HG02840 (cell line): ENCODE measurements at regions not wholly inside any gene's neighbourhood (a gene's known extent, or its start where the extent isn't known, plus 50 kb on each side); places are given as distances from the start of the nearest gene placed in this dataset.

Experiments
- ATAC-seq: cut with Tn5 transposase; IDR thresholded peaks from one replicate; pipeline ENCODE4 v1.9.1; 2021; ENCODE audit warnings: mild to moderate bottlenecking, moderate library complexity, moderate number of reproducible peaks; ENCODE audit not compliant: unreplicated experiment, low FRiP score

DNA sequence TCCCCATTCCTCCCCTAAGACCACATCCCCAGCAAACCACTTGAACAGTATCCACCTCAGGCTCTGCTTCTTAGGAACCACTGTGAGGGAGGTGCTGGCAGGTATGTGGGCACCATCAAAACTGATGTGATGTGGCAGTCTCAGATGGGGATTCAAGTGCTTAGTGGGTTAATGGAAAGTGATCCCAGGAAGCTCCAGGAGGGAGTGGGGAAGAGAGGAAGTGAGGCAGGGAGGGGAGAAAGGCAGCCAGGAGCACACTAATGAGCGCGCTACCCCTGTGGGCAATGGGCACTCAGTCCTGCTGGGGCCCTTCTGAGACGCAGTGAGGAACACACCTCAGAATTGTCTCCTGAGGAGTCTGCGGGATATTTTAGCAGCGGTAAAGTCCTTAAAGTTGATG is 263.1 kb upstream of the MOCS1 start:
- ATAC-seq = no peak

DNA sequence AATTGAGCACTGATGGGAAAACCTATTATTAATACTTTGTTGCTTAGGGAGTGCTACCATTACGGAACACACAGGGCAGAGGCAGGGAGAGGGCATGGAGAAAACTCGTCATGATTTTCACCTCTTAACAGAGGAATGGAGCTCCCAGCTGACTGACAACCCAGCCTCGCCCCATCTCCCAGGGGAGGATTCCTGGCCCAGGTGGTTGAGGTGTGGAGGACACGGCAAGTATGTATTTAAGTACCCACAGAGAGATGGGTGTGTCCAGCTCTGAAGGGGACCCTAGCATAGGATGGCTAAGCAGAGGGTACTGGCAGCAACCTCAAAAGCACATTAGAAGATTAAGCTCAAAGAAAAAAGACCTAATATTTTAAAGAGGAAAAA is 261.9 kb upstream of the MOCS1 start:
- no peak for ATAC-seq

DNA sequence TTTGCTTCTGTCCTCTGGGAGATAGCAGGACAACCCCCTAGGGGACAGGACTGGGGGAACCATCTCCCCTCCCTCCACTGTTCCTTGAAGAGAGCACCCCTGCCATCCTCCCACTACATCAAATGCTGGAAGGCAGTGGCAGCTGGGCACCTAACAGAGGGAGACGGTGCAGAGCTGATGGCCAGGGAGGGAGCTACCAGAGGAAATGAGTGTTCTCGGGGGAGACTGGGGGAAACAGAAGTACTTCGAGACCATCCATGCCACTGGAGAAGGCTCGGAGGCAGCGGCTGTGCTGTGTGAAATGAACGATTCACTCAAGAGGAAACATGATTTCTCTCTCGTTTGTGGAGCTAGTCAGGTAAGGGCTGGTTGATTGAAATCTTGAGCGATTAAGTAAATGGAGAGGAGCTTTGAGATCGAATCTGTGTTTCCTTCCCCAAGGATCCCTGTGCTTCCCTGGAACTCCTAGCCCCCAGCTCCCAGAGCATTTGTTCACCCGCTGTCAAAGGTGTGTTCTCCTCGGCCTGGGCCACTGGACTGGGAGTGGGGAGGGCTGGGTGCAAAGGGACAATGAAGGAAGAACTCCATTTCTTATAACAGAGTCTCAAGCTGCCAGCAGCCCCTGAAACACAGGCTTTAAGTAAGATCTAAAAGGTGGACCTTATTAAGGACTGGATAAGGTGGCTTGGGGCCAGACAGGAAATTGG is 261.3 kb upstream of the MOCS1 start:
- no peak for ATAC-seq

DNA sequence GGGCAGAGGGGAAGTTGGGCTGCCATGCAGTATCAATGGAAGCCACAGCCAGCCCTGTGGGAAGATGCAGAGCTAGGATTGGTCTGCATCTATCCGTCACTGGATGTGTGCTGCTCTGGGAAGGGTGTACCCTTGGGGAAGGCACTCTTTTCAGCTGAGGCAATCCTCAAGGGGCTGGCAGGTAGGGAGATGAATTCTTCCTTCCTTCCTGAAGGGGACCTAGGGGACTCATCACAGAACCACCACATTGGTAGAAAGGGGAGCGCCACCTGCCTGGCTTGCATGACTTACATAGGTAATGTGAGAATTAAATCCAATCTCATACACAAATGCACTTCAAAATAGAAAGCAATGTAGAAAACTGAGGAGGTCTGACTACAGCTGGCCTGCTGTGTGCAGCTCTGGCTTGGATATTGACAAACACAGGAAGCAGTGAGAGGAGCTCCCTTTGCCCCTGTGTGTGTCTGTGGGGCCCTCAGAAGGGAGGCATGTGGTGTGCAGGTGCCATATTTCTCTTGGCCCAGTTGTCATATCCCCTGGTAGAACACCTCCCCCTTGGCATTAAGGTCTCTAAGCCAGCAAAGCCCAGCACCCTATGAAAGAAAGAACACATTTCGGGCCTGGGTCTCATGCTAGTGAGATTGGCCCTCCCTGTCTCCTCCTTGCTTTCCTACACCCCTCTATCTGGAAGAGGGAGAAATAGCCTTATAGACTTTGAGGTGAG is 260.3 kb upstream of the MOCS1 start:
- no peak for ATAC-seq

DNA sequence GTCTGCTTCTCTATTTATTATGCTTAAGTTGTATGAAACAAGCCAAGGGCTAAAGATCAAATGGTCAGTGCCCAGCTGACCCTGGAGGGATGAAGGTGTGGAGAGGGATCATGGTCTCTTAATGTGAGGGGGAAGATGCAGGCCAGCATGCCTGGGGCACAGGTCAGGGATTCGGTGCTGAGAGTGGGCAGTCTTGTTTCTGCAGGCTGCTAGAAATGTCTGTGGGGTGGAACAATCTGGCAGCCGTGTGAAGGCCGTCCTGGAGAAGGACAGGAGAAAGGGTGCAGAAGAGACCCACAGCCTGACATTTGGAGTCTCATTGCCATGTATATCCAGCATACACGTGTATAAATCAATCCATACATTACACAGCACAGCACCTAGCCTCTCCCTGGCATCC is 258.3 kb upstream of the MOCS1 start:
- ATAC-seq = no peak

DNA sequence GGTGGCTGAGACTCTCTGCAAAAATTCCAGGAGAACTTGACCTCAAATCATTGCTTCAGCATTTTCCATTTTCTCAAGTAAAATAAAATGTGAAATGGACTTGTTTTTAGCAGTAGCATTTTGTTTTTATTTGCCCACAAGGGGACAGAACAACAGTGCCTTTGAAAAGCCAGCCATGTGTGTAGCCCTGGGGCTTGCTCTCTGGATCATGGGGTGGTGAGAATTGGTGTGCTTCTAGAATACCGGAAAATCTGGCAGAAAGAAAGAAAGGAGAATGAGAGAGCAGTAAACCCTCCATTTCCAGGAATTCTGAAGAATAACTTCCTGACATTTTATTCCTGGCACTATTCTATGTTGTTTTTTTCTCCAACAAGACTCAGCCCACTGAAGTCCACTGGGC is 254.7 kb upstream of the MOCS1 start:
- no peak for ATAC-seq

DNA sequence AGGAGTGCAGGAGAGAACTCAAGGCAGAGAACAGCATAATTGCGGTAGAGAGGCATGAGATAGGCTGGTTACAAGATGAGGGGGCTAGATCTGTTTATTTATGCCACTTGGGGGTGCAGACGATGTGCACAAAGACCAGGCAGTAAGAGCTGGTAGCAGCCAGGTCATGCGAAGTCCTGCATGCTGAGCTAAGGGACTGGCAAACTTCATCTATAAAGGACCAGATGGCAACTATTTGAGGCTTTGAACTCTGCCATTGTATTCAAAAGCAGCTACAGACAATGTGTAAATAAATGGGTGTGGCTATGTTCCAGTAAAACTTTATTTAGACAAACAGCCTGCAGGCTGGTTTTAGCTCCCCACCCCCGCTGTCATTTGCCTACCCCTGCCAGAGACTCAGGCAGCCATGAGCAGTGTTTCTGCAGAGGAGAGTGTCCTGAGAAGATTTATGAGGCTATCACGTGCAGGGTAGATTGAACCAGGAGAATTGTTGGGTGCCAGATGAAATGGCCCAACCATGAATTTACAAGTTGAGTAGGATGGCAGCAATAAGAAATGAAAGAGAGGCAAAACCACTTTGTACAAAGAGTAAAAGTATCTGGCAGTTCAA is 253.4 kb upstream of the MOCS1 start:
- no peak for ATAC-seq

DNA sequence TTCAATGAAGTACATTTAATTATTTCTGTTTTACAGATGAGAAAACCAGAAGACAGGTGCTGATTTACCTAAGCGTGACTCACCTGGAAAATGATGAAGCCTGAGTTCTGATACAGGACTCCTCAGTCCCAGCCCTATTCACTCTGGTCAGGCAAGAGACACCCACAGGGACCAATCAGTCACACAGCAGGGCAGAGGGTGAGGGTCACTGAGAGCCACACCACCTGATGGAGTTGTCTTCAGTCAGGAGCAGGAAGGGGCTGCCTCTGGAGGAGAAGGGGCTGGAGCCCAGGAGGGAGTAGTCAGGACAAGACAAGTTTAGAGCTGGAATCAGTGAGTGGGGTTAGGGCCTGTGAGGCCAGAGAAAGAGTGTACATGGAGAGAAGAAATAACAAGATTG is 251.2 kb upstream of the MOCS1 start:
- no peak for ATAC-seq

DNA sequence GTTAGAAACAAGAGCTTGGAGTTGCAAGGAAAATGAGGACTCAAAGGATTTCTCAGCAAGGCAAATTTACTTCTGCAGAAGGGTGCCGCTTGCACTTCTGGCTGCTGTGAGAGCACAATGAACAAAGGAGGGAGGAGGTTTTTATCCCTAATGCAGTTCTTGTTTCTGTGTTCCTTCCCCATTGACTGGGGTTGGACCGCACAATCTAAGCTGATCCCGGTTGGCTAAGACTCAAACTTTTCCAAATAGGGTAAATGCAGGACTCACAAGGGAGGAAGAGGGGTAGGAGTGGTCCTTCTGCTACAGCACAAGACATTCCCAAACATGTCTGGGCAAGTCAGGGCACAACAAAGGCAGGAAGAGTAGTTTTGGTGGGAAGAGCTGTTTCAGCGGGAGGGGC is 249.6 kb upstream of the MOCS1 start:
- ATAC-seq = no peak

DNA sequence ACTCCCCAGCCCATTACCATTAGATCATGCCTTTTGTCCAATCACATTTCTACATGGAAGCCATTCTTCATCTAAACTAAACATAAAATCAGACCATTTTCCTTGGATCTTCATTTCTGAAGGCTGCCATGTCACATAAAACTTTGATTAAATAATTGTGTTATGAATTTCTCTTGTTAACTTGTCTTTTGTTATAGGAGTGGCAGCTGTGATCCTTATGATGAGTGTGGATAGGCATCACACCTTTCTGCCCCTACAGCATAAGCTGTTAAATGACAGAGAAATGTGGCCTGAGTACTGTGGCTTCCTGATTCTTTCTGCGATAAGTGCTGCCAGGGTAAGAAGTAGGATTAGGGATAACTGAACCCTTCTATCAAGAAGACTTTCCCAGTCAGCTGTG is 247.1 kb upstream of the MOCS1 start:
- no peak for ATAC-seq

DNA sequence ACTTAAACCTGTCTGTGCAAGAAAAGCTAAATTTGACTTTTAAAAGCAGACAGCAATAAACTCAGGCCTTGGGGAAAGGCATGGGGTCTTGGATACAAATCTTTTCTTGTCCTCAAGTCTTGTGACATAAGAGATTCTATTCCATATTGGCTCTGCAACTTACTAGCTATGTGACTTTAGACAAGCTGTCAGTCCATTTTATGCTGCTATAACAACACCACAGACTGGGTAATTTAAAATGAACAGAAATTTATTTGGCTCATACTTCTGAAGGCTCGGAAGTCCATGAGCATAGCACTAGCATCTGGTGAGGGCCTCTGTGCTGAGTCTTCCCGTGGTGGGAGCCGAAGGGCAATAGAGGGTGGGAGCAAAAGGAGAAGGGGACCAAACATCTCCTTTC is 246.0 kb upstream of the MOCS1 start:
- ATAC-seq = no peak

DNA sequence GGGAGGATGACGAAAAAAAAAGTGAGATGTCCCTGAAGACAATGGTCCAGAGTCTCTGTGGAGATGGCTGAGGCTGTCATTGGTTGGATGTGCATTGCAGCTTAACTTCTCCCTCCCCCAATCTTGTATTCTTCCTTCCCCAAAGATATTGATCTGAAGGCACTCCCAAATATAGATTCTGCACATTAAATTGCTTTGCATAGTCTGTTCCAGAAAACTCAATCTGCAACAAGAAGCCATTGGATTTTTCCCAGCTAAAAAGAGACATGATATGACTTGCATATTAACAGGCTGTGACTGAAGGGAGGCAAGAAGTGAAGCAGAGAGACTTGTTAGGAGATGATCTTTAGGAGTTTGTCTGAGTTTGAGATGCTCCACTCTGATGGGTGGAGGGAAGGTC is 245.2 kb upstream of the MOCS1 start:
- no peak for ATAC-seq

DNA sequence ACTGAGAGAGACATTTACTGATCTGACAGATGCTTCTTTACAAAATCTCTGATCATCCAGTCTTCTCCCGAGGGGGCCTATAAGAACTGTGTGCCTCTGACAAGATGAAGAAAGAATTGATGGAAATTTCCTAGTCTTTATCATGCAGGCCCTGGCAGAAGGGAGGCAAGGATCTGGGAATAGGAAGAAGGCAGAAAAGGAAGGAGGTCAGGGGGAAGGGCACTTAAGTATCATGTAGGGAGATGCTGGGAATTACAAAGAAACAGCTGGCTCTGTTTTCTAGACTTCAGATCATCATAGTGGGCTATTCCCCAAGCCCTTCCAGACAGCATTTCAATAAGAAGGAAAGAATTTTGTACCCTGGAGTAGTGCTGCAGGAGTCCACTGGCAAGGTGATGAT is 243.3 kb upstream of the MOCS1 start:
- no peak for ATAC-seq

DNA sequence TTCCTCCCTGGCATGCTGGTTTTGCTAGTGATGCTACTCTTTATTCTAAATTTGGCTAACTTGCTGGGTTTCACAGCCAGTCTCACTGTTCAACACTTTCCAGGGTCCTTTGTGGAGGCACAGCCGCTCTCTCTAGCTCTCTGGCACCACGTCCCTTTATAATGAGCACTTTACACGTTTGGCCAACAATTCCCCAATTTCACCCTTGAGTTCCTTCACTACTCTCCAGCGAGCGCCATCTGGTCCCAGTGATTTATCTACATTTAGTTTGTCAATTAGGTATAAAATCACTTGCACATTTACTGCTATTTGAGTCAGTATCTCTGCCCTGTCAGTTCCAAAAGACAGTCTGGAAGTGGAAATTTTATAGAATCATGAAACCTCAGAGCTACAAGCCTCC is 241.9 kb upstream of the MOCS1 start:
- no peak for ATAC-seq

DNA sequence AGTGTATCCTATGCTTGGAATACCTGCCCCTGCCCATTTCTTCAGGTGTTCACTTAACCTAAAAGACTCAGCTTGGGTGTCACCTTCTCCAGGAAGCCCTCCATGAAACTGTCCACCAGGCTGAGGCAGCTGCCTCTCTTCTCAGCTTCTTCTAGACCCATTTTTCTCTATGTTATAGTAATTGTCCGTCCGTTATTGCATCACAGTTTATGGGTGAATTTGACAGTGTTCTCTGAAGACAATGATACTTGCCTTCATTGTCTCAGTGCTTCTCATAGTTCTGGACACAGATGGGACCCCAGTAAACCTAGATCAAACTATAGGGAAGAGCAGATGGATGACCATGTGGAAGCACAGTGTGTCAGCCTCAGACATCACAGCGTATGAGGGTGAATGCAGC is 238.0 kb upstream of the MOCS1 start:
- ATAC-seq = no peak

DNA sequence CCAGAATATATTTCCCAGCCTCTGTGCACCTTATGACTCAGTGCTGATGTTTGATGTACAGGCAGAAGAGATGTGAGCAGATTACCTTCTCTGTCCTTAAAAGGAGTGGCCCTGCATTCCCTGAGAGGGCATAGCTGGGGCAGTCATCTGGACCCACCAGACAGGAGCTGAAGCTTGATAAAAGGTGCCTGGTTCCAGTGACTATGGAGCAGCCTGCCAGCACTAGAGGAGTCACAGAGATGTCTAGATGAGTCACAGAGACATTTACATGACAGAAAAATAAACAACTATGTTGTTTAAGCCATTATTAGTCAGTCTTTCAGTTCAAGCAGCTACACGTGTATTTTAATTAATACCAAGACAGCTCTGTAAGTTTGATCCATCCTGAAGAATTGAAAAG is 237.1 kb upstream of the MOCS1 start:
- no peak for ATAC-seq

DNA sequence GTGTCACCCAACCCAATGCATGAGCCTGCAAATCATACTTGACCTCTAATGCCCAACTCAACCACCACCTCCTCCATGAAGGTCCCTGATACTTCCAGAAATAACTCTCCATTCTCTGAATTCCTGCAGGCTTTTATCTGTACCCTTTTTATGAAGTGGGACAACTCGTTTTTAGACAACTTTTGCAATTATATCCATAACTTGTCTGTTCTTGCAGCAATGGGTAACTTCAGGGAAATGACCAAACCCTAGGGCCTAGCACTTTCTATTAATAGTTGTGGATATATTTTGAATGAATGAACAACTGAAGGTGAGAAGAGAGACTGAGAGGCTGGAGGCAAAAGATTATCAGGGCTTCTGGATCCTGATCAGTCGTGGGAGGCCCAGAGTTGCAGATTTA is 236.6 kb upstream of the MOCS1 start:
- ATAC-seq = no peak

DNA sequence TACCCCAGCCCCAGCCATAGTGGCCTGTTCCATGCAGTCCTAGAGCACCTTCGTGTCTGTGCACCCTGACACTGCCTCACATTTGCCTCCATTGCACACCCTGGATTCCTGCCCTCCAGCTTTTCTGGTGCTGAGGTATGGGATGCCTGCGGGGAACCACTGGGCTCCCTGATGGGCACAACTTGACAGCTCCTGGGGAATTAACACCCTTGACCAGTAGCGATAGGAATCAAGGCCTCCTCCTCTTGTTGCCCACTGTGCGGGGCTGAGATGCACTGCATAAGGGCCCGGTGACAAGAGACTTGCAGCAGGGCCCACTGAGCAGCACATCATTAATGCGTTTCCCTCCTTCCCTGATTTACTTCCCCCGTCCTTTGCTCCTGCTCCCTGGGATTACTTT is 235.6 kb upstream of the MOCS1 start:
- ATAC-seq = no peak

DNA sequence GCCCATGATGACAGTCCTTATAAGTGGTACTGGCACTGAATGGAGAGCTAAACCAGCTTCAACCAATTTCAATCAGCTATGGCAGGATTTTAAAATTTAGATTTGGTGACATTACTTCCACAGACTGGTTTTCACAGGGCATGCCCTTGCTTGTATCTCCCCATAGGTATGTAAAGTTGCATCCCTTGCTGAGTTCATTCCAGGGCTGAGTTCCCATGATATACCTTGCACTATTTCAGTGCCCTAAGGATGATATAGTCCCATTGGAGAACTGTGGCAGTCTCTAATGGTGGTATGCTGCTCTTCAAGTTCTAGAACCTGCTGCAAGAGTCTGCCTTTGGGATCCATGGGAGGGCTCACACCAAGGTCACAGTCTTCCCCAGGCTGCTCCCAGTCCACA is 232.7 kb upstream of the MOCS1 start:
- ATAC-seq = no peak

DNA sequence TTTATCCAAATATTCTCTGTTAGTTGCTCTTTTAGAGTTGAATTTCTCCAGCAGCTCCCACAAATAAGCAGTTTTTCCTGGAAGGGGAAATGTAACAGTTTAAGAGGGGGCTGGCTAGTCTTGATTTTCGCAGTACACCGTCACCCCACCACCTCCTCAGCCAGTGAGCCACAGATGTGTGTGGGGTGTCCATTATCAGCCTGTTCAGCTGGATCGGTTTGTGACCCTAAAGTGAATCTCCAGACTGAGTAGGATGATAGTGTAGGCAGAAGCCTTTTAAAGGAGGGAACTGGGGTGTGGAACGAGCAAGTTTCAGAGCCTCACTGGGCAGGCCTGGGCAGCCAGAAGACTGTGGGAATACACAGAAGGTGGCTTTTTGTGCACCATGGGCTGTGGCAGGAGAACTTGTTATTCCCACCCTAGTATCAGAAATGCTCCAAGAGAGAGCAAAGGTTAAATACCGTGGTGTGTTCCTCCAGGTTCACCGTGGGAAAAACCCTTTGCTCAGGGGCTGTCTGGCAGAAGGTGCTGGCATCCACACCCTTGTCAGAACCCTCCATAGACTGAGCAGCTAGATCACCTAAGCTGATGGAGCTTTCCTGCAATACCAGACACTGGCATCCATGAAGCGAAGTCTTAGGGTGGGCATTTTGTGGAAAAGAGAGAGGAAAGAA is 230.9 kb upstream of the MOCS1 start:
- ATAC-seq = no peak

DNA sequence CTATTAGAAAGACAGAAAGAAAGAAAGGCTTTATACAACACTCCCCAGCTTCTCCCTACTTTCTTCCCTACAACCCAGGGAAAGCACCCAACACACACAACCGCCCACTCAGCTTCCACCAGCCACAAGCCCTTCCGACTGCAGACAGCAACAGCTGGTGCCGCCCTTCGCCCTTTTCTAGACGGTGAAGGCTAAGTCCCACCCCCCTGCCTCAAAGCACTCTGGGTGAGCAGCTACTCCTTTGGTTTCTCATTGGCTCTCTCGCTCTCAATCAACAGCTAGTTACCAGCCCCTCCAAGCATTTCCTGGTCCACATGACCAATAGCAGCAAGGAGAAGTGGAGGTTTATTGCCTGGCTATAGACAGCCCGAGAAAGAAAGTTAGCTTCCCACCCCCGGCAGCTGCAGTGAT is 230.1 kb upstream of the MOCS1 start:
- no peak for ATAC-seq

DNA sequence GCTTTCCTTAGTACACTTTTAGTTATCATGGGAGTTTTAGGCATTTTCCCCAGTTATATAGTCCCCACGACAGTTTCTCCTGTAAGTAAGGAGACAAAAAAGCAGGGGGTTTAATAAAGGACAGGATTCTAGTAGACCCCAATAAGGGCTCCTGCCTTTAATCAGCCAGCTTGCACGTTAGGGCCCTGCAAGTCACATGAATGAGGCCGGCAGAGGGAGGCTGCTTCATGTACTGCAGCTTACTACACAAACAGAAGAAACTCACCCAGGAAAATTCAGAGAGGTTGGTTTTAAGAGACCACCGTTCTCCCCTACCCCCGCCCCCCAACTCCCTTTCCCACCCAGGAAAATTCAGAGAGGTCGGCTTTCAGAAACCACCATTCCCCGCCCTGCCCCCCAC is 229.7 kb upstream of the MOCS1 start:
- no peak for ATAC-seq
